GM21737 (cell line): ENCODE measurements at regions not wholly inside any gene's neighbourhood (a gene's known extent, or its start where the extent isn't known, plus 50 kb on each side); places are given as distances from the start of the nearest gene placed in this dataset.
A peak's percentile ranks its signal among the peaks of the same experiment; 100 is the strongest.
"Not testable (repeated sequence)": the region's sequence is repeated elsewhere in the genome, so short reads cannot be mapped to it uniquely, and the experiment has no call there.

Source experiments
- ATAC-seq: cut with Tn5 transposase; IDR thresholded peaks from one replicate; pipeline ENCODE4 v1.9.1; 2021; ENCODE audit warnings: mild to moderate bottlenecking, moderate library complexity; ENCODE audit not compliant: unreplicated experiment

DNA sequence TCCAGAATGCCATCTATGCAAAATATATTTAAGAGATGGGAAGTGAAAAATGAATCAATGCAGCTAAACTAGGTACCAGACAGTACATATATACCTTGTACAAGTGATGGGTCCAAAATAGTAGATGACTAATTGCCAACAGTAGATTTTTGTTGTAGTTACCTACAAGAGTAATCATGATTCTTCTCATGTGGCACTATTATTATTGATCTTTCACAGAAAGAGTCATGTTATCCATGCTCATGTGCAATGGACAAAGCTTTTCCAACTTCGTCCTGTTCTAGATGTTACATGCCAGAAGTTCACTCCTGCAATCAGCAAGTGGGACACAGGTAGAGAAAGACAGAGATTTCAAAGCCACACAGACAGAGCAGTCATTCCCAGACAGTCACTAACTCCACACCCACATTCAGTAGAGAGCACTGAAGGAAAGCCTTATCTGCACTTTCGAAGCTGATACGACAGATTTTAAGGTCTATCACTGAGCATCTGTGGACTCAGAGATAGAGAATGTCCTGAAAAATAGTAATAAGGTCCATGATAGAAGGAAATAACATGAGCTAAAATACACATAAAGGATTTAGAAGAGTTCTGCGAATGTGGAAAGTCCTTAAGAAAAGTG, 101.6 kb upstream of the ITPRID2 start:
- no peak for ATAC-seq

DNA sequence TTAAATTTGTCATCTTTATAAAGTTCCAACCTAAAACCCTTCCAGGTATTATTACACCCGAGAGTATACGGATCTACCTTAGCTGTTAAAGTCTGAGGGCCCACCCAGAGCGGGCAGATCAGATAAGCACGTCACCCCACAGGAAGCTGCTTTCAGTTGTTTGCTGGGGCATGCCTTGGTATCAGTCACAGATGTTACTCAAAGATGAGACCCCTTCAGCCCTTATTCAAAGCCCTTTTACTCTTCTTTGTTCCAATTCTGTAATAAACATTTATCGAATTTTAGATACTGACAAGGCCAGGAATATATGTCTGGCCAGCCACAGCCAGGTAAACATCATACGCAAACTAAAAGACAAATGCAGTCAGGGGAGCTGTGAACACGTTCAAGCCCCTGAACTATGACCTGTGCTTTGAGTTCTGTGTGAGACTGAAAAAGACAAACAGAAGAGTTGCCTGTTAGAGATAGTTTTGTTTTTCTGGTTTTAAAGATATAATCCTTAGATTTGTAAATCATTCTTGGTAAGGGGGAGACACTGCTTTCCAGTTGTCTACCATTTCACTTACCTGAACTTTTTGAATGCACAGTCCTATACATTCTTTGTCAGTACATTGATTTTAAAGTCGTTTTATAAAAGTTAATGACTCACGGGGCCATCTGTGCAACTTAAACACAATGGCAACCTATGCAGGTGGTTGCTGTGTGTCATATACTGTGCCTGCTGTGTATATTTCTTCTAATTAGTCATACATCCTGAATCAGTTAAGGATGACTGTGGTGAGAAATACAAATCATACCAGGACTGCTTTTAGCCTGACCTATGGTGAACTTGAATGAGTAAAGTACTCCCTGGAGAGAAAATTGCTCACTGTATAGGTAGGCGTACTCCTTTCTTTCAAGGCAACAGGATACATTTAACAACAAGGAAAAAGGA, 100.5 kb upstream of the ITPRID2 start:
- peak; percentile 98 for ATAC-seq

DNA sequence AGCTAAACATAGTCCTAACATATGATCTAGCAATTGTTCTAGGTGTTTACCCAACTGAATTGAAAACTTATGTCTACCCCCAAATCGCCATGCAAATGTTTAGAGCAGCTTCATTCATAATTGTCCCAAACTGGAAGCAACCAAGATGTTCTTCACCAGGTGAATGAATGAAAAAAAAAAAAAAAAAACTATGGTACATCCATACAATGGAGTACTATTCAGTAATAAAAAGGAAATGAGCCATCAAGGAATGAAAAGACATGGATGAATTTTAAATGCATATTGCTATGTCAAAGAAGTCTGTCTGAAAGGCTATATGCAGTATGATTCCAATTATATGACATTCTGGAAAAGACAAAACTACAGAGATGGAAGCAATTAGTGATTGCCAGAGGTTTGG, 98.6 kb upstream of the ITPRID2 start:
- no peak for ATAC-seq

GRCh38 chr2:181798022-181798421, 93.5 kb upstream of the ITPRID2 start:
- ATAC-seq: no peak

- not testable (repeated sequence) for ATAC-seq
Observed at GRCh38 chr2:181802300-181802699, 89.2 kb upstream of the ITPRID2 start.

- ATAC-seq: not testable (repeated sequence)
Observed at GRCh38 chr2:181803903-181804799, 87.4 kb upstream of the ITPRID2 start.

- ATAC-seq: no peak
Observed at GRCh38 chr2:181805228-181806038, 86.1 kb upstream of the ITPRID2 start.

GRCh38 chr2:181806039-181806392, 85.5 kb upstream of the ITPRID2 start:
- no peak for ATAC-seq

DNA sequence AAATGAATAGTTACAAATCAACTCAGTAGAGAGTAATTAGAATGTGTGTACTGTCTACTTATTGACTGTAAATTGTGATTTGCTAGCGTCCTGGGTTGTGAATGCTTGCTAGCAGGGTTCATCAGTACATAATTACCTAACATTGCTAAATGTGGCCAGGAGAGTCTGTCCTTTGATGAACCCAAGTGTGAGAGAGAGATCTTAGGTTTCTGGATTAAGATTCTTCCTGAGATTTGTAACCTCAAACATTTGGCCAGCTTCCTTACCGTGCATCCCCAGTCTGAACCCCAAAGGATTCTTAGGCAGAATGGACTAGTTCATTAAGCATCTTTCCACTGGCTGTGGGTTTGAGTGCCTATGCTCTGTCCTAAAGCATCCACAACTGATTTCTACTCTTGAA, 84.0 kb upstream of the ITPRID2 start:
- ATAC-seq: no peak

DNA sequence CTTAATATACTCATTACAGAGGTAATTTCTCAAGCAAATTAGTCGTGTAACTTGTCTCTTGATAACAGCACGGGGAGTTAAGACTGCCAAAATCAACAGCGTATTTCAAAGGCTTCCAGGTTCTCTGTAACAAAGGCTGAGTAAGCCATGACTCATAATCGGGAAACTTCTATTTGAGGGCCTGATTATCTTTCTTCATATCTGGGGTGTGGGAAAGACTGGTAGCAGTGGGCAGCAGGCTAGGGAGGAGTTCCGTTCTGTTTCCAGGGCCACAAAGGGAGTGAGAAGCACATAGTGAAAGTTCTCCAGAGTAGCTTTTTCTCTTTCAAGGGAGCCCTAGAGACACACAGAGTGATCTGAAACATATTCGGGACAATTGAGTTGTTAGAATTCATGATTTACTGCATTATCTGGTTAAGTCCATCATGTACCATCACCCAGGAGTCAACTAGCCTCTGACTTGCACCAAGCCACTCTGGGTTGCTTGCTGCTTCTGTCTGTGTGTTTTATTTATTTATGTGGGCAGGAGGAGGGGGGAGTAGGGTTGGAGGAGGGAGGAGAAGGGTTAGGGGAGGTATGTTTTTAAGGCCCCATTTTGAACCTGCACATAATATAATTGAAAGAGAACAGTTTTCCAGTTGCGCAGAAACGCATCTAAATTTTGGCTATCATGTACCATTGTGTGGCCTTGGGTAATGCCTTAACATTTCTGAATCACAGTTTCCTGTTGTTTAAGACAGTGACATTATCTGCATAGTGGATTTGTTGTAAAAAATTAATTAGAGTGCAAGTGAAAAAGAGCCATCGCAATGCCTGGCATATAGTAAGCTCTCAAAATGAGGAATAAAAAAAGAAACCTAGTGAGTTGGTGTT, 80.5 kb upstream of the ITPRID2 start:
- no peak for ATAC-seq

DNA sequence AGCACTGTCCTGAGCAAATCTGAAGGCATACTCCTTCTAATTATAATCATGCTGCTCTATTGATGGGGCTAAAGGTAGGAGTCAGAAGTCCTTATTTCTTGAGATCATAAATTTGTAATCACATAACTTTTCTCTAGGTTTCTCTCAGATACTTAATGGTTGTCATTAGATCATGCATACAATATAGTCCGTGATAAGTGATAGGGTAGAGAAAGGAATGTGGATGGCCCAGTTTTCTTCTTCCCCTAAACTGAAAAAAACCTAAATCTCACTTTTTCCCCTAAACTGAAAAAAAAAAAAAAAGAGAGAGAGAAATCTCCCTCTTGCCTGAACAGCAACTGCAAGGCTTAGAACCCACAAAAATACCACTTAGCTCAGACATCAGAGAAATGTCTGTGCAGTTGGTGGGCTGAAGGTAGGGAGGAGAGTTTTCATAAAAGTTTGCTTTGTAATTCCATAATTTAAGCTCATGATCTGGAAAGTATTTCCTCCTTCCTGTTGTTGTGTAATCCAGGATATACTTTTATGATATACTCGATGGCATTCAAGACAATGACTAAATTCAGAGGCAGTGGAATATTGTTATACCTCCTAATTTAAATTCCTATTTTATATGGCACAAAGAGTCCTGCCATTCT, 79.3 kb upstream of the ITPRID2 start:
- ATAC-seq: no peak

DNA sequence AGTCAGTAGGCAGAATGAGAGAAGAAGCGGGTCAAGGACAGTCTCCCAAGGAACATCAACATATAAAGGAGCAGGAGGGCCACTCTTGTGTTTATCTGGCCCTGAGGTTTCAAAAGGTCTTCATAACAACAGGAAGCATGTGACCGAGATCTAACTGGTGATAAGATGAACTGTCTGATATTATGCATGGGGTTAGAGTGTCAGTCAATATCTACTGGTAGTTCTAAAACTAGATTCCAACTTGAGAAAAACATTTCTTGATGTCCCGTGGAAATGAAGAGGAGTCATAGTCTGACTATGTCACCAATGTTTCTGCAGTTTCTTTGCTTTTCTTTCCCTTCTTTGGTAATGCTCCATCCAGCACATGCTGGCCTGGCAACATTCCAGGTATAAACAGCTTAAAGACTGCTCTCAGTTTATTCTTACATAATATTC, 77.5 kb upstream of the ITPRID2 start:
- ATAC-seq: no peak

- no peak for ATAC-seq
Observed at GRCh38 chr2:181817509-181817908, 74.0 kb upstream of the ITPRID2 start.

DNA sequence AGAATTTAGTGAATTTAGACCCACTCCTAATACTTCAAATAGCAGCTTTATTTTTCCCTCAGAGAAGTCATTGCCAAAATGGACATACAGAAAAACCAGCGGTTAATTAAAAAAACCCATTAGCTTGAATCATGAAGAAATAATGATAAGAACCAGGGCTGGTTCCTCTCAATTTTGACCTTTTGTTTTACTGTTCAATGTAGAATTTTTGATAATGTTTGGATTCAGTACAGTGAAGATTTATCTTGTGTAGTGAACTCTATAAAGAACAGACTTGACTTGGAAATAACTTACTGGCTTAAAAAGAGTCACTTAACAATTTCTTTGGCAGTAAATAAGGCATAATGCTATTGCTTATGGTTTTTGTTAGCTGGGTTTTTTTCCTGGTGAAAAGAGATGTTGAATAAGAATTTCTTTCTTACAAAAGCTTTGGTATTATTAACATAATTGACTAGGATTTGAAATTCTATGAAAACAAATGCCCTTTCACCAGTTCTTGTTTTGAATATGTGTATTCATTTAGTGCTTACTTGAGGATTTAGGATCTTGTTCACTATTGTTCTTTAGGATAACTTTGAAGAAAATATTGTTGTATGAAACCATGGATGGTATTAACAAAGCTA, 73.4 kb upstream of the ITPRID2 start:
- no peak for ATAC-seq

- ATAC-seq: no peak
Observed at GRCh38 chr2:181818840-181819239, 72.7 kb upstream of the ITPRID2 start.

DNA sequence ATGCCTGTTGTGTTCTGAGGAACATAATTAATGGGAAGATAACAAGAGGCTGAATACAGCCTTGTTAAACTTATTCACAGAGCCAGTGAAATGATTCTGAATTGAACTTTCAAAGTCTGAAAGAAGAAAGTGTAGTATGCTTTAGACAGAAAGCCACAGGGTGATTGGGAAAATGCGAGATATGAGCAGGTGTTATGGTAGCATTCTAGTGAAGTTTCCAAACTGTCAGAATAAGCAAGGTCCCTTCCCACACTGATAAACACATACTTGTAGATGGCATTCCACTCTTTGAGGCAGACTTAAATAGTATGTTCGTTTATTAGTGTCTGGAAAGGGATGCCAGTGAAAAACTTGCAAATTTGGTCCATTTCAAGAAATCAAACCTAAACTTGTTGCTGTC, 70.5 kb upstream of the ITPRID2 start:
- ATAC-seq: no peak

GRCh38 chr2:181822097-181822496, 69.4 kb upstream of the ITPRID2 start:
- ATAC-seq: no peak

DNA sequence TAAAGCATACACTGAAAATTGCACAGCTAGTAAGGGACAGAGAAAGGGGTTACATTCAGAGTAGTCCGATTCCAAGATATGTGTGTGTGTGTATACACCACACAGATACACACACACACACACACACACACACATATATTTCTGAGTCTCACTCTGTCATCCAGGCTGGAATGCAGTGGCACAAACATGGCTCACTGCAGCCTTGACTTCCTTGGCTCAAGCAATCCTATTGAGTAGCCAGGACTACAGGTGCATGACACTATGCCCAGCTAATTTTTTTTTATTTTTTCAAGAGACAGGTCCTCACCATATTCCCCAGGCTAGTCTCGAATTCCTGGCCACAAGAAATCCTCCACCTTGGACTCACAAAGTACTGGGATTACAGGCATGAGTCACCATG, 68.1 kb upstream of the ITPRID2 start:
- no peak for ATAC-seq
